ENCODE measurements at regions not wholly inside any gene's neighbourhood (a gene's known extent, or its start where the extent isn't known, plus 50 kb on each side); places are given as distances from the start of the nearest gene placed in this dataset.

- TF ChIP-seq EZH2 (IDR thresholded peaks at IDR 0.05): no peak
- no peak for TF ChIP-seq SIN3A (IDR thresholded peaks at IDR 0.05; ENCODE audit: low read depth)
- TF ChIP-seq, protein P1, sequence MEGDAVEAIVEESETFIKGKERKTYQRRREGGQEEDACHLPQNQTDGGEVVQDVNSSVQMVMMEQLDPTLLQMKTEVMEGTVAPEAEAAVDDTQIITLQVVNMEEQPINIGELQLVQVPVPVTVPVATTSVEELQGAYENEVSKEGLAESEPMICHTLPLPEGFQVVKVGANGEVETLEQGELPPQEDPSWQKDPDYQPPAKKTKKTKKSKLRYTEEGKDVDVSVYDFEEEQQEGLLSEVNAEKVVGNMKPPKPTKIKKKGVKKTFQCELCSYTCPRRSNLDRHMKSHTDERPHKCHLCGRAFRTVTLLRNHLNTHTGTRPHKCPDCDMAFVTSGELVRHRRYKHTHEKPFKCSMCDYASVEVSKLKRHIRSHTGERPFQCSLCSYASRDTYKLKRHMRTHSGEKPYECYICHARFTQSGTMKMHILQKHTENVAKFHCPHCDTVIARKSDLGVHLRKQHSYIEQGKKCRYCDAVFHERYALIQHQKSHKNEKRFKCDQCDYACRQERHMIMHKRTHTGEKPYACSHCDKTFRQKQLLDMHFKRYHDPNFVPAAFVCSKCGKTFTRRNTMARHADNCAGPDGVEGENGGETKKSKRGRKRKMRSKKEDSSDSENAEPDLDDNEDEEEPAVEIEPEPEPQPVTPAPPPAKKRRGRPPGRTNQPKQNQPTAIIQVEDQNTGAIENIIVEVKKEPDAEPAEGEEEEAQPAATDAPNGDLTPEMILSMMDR (IDR thresholded peaks at IDR 0.05 in 2 of 3, conservative IDR thresholded peaks at IDR 0.05 in 1 of 3; ENCODE audit: borderline replicate concordance in 1 of 3, insufficient read depth in 1 of 3, low read depth in 2 of 3, low read length in 2 of 3): no peak
- TF ChIP-seq POLR2A (IDR thresholded peaks at IDR 0.05; ENCODE audit: borderline replicate concordance, extremely low read depth, insufficient read depth, insufficient read length): no peak
- no peak for TF ChIP-seq ZBTB33 (IDR thresholded peaks at IDR 0.05; ENCODE audit: extremely low read depth, insufficient replicate concordance, low read length)
- TF ChIP-seq, protein P2, sequence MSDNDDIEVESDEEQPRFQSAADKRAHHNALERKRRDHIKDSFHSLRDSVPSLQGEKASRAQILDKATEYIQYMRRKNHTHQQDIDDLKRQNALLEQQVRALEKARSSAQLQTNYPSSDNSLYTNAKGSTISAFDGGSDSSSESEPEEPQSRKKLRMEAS (IDR thresholded peaks at IDR 0.05): no peak
- TF ChIP-seq CEBPB (IDR thresholded peaks at IDR 0.05; ENCODE audit: low read depth): no peak
- TF ChIP-seq ZFX (IDR thresholded peaks at IDR 0.05): no peak
- no peak for TF ChIP-seq POLR2AphosphoS5 (IDR thresholded peaks at IDR 0.05; ENCODE audit: low read depth, low read length)
- TF ChIP-seq EZH2phosphoT487 (IDR thresholded peaks at IDR 0.05; ENCODE audit: borderline replicate concordance): no peak
- no peak for TF ChIP-seq ELF1 (IDR thresholded peaks at IDR 0.05; ENCODE audit: borderline replicate concordance, low read depth)
Observed at GRCh38 chr9:90078988-90079421, 474.2 kb downstream of the GADD45G start.
